Brain microvascular endothelial cell (primary cell): ENCODE measurements at regions not wholly inside any gene's neighbourhood (a gene's known extent, or its start where the extent isn't known, plus 50 kb on each side); places are given as distances from the start of the nearest gene placed in this dataset.

Experiments used
- DNase-seq: peaks from one replicate; pipeline ENCODE4 v3.0.0-alpha.2; 2020
- H3K27ac ChIP-seq: fragments of 250-450 bp; sonication (Bioruptor Pico); 2 replicates; pipeline ENCODE4 v1.5.1; 2020; ENCODE audit warnings: mild to moderate bottlenecking, moderate library complexity
- H3K27me3 ChIP-seq: fragments of 250-450 bp; sonication (Bioruptor Pico); replicated peaks from 2 replicates; pipeline ENCODE4 v1.5.1; 2020; ENCODE audit warnings: mild to moderate bottlenecking
- H3K36me3 ChIP-seq: fragments of 250-450 bp; sonication (Bioruptor Pico); replicated peaks from 2 replicates; pipeline ENCODE4 v1.5.1; 2020; ENCODE audit warnings: mild to moderate bottlenecking
- H3K4me3 ChIP-seq: 2 replicates; pipeline ENCODE4 v1.5.1; 2011; ENCODE audit warnings: low read depth, mild to moderate bottlenecking, control low read depth, low read length, moderate library complexity
- CTCF ChIP-seq: IDR thresholded peaks from 2 replicates; pipeline ENCODE4 v1.5.1; 2011; ENCODE audit warnings: low read depth, mild to moderate bottlenecking, moderate library complexity, low read length, control low read depth, inconsistent platforms; ENCODE audit errors: missing control alignments
- in situ Hi-C: cut with HindIII; loops from 2 replicates; pipeline ENCODE4 v1.10.0; 2017; ENCODE audit warnings: low sequenced_read_pairs, low pct_ligation_motif_present

- DNase-seq, result no peak
- no peak for TF ChIP-seq CTCF
- Histone ChIP-seq H3K4me3 (no peak overlapping the region), H3K27ac (no peak overlapping the region), H3K27me3 (no peaks in the 10 kb centered on the region), H3K36me3 (no peaks in the 10 kb centered on the region)
- in situ Hi-C loops, result no loop called here
Measured at GRCh38 chr11:111114091-111114490, 131.4 kb upstream of the POU2AF2 start.

- no peak overlapping the region for H3K4me3 ChIP-seq
- TF ChIP-seq CTCF, result no peak
- H3K27me3 ChIP-seq, result no peaks in the 10 kb centered on the region
- no peaks in the 10 kb centered on the region for H3K36me3 ChIP-seq
- DNase-seq, result no peak
- in situ Hi-C loops, result no loop called here
- H3K27ac ChIP-seq, result no peak overlapping the region
Measured at GRCh38 chr11:111112614-111113013, 132.9 kb upstream of the POU2AF2 start.

GRCh38 chr11:111107501-111107900, 138.0 kb upstream of the POU2AF2 start:
- Histone ChIP-seq H3K4me3 (no peak overlapping the region), H3K36me3 (no peaks in the 10 kb centered on the region), H3K27ac (no peak overlapping the region), H3K27me3 (no peaks in the 10 kb centered on the region)
- no peak for TF ChIP-seq CTCF
- DNase-seq, result no peak
- in situ Hi-C loops, result no loop called here

- H3K36me3 ChIP-seq, result no peaks in the 10 kb centered on the region
- DNase-seq, result no peak
- TF ChIP-seq CTCF, result no peak
- no peaks in the 10 kb centered on the region for H3K27me3 ChIP-seq
- no peak overlapping the region for H3K27ac ChIP-seq
- no peak overlapping the region for H3K4me3 ChIP-seq
- in situ Hi-C loops, result no loop called here
Measured at GRCh38 chr11:111106641-111107040, 138.9 kb upstream of the POU2AF2 start.

- no peak for TF ChIP-seq CTCF
- peak; percentile 3 for DNase-seq
- Histone ChIP-seq H3K36me3 (no peaks in the 10 kb centered on the region), H3K27me3 (no peaks in the 10 kb centered on the region), H3K4me3 (no peak overlapping the region), H3K27ac (no peak overlapping the region)
- in situ Hi-C loops, result no loop called here
Measured at GRCh38 chr11:111105566-111105965, 140.0 kb upstream of the POU2AF2 start.

- in situ Hi-C loops, result no loop called here
- Histone ChIP-seq H3K4me3 (no peak overlapping the region), H3K27ac (no peak overlapping the region), H3K27me3 (no peaks in the 10 kb centered on the region), H3K36me3 (no peaks in the 10 kb centered on the region)
- TF ChIP-seq CTCF, result no peak
- DNase-seq, result no peak
Measured at GRCh38 chr11:111104185-111104584, 141.3 kb upstream of the POU2AF2 start.
